Inflammatory macrophage treated with lipopolysaccharide for 1 hour (primary cell): ENCODE measurements at regions not wholly inside any gene's neighbourhood (a gene's known extent, or its start where the extent isn't known, plus 50 kb on each side); places are given as distances from the start of the nearest gene placed in this dataset.
"Not testable (repeated sequence)": the region's sequence is repeated elsewhere in the genome, so short reads cannot be mapped to it uniquely, and the experiment has no call there.

Source experiments
- DNase-seq, 2 donors: peaks; one replicate each; pipeline ENCODE4 v3.0.0-alpha.2; 2020 to 2022

DNA sequence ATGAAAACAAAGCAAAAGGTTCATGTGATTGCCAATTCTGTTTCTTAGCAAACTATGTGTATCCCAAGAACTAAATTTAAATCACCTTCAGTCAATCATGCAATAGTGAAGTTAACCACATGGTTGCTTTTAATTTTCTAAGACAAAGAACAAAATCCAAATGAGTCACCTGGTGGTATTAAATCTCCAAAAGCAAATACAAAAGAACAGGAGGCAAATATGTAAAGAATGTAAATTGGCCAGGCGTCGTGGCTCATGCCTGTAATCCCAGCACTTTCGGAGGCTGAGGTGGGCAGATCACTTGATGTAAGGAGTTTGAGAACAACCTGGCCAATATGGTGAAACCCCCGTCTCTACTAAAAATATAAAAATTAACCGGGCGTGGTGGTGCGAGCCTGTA is 54.2 kb upstream of the PIK3R4 start:
- no peak for DNase-seq

DNA sequence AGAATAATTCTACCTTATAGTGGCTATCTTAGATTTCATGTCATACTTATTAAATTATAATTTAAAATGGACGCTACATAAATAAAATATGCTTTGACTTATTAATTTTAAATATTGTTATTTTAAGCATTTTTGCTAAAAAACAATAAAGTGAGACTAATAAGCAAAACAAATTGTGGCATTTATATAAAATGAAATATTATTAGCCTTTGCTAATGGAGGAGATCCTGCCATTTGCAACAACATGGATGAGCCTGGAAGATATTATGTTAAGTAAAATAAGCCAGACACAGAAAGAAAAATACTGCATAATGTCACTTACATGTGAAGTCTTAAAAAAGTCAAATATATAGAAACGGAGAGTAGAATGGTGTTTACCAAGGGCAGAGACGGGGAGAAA is 54.8 kb upstream of the PIK3R4 start:
- DNase-seq, result no peak

DNA sequence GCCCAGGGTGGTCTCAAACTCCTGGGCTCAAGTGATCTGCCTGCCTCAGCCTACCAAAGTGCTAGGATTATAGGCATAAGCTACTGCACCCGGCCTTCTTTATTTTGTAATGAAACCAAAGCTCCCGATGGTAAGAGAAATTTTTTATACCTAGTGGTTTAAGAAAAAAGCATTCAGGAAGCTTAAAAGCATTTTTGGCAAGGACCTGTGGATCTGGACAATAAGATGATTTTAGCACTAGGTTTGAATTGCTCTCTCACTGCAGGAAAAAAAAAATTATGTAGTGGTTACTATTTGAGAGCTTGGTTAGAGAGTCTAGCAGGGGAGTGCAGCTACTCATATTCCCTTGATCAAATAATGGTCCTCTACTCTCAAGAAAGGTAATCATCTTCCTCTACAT is 64.9 kb upstream of the PIK3R4 start:
- no peak for DNase-seq

DNA sequence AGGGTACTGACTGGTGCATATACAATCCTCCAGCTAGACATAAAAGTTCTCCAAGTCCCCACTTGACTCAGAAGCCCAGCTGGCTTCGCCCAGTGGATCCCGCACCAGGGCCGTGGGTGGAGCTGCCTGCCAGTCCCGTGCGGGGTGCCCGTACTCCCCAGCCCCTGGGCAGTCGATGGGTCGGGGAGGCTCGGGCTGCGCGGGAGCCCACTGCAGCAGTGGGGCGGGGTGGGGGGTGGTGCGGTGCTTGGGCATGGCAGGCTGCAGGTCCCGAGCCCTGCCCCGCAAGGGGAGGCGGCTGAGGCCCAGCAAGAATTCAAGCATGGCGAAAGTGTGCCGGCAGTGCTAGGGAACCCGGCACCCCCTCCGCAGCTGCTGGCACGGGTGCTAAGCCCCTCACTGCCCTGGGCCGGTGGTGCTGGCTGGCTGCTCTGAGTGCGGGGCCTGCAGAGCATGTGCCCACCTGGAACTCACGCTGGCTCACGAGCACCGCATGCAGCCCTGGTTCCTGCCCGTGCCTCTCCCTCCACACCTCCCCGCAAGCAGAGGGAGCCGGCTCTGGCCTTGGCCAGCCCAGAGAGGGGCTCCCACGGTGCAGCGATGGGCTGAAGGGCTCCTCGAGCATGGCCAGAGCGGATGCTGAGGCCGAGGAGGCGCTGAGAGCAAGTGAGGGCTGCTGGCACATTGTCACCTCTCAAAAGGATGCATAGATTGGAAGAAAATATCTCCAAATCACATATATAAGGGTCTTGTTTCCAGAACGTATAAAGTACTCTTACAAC is 68.3 kb upstream of the PIK3R4 start:
- no peak for DNase-seq

DNA sequence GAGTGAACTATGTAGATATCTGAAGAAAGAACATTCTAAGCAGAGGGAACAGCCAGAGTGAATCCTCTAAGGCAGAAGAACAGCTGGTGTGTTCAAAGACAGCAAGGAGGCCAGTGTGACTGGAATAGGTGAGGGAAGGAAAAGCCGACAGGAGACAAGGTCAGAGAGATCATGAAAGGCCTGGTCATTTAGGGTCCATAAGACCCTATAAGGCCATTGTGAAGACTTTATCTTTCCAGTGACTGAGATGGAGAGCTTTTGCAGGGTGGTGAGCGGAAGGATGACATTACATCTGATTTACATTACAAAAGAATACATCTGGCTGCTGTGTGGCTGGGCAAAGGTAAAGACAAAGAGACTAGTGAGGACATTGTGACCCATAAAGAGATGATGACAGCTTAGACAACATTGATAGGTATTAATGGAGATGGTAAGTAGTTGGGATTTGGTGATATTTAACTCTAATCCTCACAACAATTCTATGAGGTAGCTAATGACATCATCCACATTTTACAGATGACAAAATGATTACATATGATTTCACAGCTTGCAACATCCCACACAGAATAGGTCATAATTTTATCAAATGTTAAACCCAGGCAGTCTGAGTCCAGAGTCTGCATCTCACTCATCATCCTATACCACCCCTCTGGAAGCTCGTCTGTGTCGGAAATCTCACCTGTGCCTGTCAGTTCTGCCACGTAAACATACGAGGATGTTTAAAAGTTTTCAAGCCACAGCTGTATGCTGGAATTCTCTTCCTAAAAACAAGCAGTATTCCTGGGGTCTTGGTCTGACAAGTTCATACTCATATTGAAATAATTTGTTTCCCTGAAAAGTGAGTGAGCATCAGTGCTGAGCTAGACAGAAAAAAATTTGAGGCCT is 70.2 kb upstream of the PIK3R4 start:
- no peak for DNase-seq

DNA sequence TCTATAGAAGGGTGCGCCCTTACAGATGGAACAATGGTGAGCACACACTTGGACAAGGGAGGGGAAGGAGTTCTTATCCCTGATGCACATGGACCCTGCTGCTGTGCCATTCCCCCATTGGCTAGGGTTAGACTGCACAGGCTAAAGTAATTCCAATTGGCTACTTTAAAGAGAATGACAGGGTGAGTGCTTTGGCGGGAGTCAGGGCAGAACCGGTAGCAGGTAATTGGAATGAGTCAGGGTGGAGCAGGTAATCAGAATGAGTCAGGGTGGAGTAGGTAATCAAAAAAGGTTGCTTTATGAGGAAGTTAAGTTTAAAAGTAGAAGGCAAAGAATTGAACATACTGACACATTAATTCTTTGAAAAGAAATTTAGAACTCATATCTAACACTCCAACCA is 71.4 kb upstream of the PIK3R4 start:
- DNase-seq, result not testable (repeated sequence)

GRCh38 chr3:130820976-130821375 is 72.9 kb upstream of the ATP2C1 start:
- DNase-seq, result peak; percentile 96 to 100

GRCh38 chr3:130821806-130822205 is 72.1 kb upstream of the ATP2C1 start:
- DNase-seq, result no peak

DNA sequence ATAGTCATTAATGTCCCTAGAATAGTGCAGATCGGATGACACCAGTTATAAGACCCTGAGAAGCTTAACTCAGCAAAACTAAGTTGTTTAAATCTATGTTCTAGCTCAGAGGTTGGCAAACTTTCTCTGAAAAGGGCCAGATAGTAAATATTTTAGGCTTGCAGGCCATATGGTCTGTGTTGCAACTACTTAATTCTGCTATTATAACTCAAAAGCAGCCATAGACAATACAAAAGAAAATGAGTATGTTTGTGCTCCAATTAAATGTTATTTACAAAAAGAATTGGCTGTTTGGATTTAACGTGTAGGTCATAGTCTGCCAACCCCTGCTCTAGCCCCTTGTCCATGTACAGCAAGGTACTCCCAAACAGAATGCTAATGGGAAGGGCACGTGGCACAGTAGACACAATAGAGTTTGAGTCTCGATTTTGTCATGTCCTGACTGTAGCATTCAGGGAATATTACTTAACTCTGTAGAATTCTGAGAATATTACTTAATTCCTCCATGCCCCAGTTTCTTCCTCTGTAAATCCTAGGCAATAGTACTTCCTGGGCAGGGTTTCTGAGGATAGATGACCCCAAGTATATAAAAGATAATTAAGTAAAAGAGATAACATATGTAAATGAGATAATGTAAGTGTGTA is 70.5 kb upstream of the ATP2C1 start:
- peak; percentile 81 to 84 for DNase-seq

DNA sequence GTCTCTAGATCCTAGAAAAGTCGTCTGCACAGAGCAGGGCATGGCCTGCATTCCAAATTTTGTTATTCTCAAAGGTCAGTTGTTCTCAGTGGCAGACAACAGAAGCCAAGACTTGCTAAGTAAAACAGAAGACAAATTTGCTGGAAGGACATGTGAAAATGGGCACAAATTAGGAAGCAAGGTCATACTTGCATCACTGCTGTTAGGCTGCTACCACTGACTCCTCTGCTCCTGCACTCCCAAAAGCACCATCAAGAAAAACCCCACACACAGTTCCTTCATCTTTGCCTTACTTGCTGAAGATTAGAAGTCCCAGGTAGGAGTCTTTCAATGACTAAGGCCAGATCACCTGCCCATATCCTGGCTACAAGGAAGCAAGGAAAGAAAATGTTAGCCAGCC is 69.9 kb upstream of the ATP2C1 start:
- DNase-seq, result peak; percentile 58 to 76

DNA sequence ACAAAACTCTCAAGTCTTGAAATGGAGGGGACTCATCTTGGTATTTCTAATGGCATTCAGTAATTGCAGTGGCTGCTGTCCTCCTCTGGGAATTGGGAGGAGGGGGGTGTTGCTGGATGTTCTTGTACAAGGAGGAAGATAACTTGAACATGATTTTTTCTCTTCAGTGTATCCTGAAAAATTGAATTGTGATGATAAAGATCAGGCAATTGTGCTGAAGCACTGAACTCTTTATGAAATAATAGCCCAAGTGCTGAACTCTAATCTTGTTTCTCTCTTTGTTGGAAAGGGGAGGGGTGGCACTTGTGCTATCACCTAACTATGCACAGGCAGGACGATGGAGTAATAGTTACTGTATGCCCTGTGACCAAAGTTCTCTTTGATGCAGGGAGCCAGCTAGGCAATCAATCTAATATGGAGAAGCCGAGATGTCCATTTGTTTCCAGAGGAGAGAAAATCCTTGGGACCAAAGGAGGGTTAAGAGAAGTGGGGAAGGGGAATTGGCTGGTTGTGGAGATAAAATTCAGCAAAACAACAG is 68.1 kb upstream of the ATP2C1 start:
- DNase-seq, result no peak

- peak; percentile 23 to 41 for DNase-seq
These were observed 67.2 kb upstream of the ATP2C1 start for GRCh38 chr3:130826516-130827182.

- DNase-seq, result no peak
These were observed 66.4 kb upstream of the ATP2C1 start for GRCh38 chr3:130827486-130827885.

- no peak for DNase-seq
These were observed 64.6 kb upstream of the ATP2C1 start for GRCh38 chr3:130828948-130829947.

DNA sequence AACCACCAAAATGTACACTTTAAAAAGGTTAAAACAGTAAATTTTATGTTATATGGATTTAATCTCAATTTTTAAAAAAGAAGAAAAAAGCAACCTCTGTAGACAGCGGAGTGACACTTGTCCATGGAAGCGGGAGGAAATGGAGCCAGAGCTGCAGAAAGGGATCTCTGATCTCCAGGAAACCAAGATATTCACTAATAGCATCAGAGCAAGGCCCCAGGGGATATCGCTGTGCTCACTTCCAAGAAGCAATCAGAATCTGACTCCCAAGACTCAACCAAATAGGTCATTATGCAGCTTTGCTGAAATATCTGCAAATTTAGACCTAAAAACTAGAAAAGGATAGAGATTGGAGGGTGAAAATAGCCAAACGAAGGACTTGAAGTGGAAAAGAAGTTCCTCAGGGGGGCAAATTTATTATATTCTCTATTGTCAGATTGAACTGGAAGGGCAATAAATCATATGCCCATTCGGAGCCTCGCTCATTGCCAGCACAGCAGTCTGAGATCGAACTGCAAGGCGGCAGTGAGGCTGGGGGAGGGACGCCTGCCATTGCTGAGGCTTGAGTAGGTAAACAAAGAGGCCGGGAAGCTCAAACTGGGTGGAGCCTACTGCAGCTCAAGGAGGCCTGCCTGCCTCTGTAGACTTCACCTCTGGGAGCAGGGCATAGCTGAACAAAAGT is 62.0 kb upstream of the ATP2C1 start:
- DNase-seq, result no peak

- not testable (repeated sequence) for DNase-seq
These were observed 61.5 kb upstream of the ATP2C1 start for GRCh38 chr3:130832401-130832746.

DNA sequence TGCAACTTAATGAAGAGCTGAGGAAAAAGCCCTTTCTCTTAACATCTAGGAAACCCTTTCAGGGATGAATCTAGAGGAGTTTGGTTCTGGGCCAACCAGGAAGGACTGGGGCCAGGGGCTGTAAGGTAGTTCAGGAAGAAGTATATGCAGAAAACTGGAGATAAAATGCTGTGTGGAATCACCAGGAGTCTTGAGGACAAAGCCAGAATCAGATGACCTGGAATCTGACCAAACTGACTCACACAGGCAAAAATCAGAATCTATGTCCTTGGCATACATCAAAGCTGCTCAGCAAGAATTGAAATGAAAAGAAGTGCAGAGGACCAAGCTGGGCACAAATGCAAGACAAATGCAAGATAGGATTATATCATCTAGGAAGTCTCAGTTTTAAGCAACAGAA is 59.4 kb upstream of the ATP2C1 start:
- no peak for DNase-seq

DNA sequence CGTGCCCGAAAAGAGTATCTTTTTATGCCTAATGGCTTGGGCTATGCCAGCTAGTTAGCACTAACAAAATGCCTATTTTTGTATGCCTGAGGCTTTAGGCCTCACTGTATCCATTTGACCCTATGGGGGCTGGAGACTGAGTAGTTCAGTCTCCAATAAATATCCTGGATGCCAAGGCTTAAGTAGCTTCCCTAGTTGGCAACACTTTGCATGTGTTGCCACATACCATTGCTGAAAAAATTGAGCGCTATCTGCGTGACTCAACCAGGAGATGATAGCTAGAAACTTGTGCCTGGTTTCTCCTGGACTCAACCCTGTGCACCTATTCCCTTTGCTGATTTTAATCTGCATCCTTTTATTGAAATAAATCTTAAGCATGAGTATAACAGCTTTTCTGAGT is 58.4 kb upstream of the ATP2C1 start:
- peak in 1 of 2 donors; percentile 19 for DNase-seq

DNA sequence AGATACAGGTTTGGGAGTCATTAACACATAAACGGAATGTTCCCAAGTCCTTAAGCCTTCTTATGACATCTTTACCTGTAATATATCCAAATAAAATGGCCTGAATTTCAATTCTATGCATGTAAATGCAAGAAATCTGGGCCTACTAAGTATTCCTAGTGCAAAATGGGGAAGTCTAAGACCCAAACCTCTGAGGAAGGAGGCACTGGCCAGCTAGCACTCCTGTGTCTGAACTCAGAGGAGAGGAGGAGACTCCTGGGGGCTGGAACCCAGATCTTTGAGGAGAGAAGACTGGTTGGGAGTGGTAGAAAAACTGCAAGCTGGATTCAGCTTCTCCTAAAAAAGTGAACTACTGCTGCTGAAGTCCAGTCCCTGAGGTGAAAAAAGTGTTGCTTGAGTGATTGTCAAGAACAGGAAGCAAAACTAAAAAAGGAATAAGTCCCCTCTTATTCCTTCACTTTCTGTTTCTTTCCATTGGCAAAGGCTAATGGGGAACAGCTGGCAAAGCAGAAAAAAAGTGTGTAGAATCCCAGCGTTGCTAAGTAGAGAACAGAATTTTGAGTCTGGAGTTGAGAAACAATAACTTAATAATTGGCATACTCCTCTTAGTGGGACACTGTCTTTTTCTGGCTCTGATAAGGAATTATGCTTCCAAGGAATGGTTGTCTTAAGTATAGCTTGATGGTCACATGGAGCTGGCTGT is 54.8 kb upstream of the ATP2C1 start:
- peak; percentile 65 to 78 for DNase-seq

- no peak for DNase-seq
These were observed 54.1 kb upstream of the ATP2C1 start for GRCh38 chr3:130839813-130840212.
